SK-N-SH (cell line): ENCODE measurements at regions not wholly inside any gene's neighbourhood (a gene's known extent, or its start where the extent isn't known, plus 50 kb on each side); places are given as distances from the start of the nearest gene placed in this dataset.

ENCODE experiments used
- CTCF ChIA-PET: fragments of 300-600, 350-600 bp; formaldehyde crosslinking; extraction: SDS; loops from one replicate; lab custom pipeline; 2021; lab: Yijun Ruan, JAX
- POLR2A ChIA-PET: fragments of 350-600 bp; sonication (Branson Sonifier 250); formaldehyde crosslinking; extraction: SDS; loops from one replicate; lab custom pipeline; 2020; ENCODE audit warnings: antibody characterized with exemption, inconsistent platforms; lab: Yijun Ruan, JAX
- DNase-seq: peaks from one replicate; pipeline ENCODE4 v3.0.0; 2012
- H2AFZ ChIP-seq: fragments of 200-600 bp; sonication (generic); 2 replicates; pipeline ENCODE4 v1.8.1; 2016; ENCODE audit warnings: antibody characterized with exemption, mild to moderate bottlenecking, low read depth
- H3F3A ChIP-seq: fragments of 200-600 bp; sonication (generic); replicated peaks from 2 replicates; pipeline ENCODE3; 2016; ENCODE audit warnings: antibody characterized with exemption, mild to moderate bottlenecking; ENCODE audit not compliant: insufficient read depth
- H3K27ac ChIP-seq, 2 experiments: fragments of 200-500 bp in 1 of 2; fragments of 200-600 bp in 1 of 2; sonication (Bioruptor generic) in 1 of 2; sonication (generic), shearing (Covaris generic) in 1 of 2; 2 replicates each; pipeline versions ENCODE4 v1.5.1 to v1.6.1; 2014 to 2016; ENCODE audit warnings: low read depth in 2 of 2, inconsistent platforms in 1 of 2, low read length in 1 of 2, mild to moderate bottlenecking in 1 of 2, mixed read lengths in 1 of 2
- H3K27me3 ChIP-seq: fragments of 200-600 bp; sonication (generic), shearing (Covaris generic); 2 replicates; pipeline ENCODE4 v1.6.1; 2016; ENCODE audit warnings: mixed run types; ENCODE audit not compliant: insufficient read depth
- H3K36me3 ChIP-seq, 2 experiments: fragments of 200-500 bp in 1 of 2; fragments of 200-600 bp in 1 of 2; sonication (Bioruptor generic) in 1 of 2; sonication (generic) in 1 of 2; replicated peaks in 1 of 2; 2 replicates each; pipeline versions ENCODE3 to v1.5.1; 2014 to 2016; ENCODE audit warnings: low read length in 1 of 2, mild to moderate bottlenecking in 1 of 2; ENCODE audit not compliant: insufficient read depth in 2 of 2, control insufficient read depth in 1 of 2
- H3K4me1 ChIP-seq, 2 experiments: fragments of 200-500 bp in 1 of 2; fragments of 200-600 bp in 1 of 2; sonication (Bioruptor generic) in 1 of 2; sonication (generic), shearing (Covaris generic) in 1 of 2; 2 replicates each; pipeline versions ENCODE4 v1.5.1 to v1.6.1; 2014 to 2016; ENCODE audit warnings: low read depth in 1 of 2, low read length in 1 of 2, mixed run types in 1 of 2; ENCODE audit not compliant: insufficient read depth in 2 of 2, control insufficient read depth in 1 of 2
- H3K4me2 ChIP-seq: fragments of 200-600 bp; sonication (generic), shearing (Covaris generic); 2 replicates; pipeline ENCODE4 v1.6.1; 2017; ENCODE audit warnings: mixed run types
- H3K4me3 ChIP-seq, 2 experiments: fragments of 200-500 bp in 1 of 2; fragments of 200-600 bp in 1 of 2; sonication (Bioruptor generic) in 1 of 2; sonication (generic), shearing (Covaris generic) in 1 of 2; 2 replicates each; pipeline versions ENCODE4 v1.5.1 to v1.8.1; 2014 to 2016; ENCODE audit warnings: low read depth in 2 of 2, inconsistent platforms in 1 of 2, low read length in 1 of 2, mild to moderate bottlenecking in 1 of 2, mixed read lengths in 1 of 2, moderate library complexity in 1 of 2
- H3K79me2 ChIP-seq: fragments of 200-600 bp; sonication (generic); 2 replicates; pipeline ENCODE4 v1.8.1; 2017; ENCODE audit warnings: mild to moderate bottlenecking; ENCODE audit not compliant: insufficient read depth
- H3K9ac ChIP-seq: fragments of 200-600 bp; sonication (generic); 2 replicates; pipeline ENCODE4 v1.6.1; 2017; ENCODE audit warnings: mixed run types
- H3K9me2 ChIP-seq: fragments of 200-600 bp; sonication (generic); 2 replicates; pipeline ENCODE4 v1.6.1; 2017; ENCODE audit warnings: mixed run types
- H3K9me3 ChIP-seq: fragments of 200-600 bp; sonication (generic); 2 replicates; pipeline ENCODE4 v1.6.1; 2017; ENCODE audit warnings: mixed run types, mild to moderate bottlenecking, moderate library complexity
- H4K20me1 ChIP-seq: fragments of 200-600 bp; sonication (generic); 2 replicates; pipeline ENCODE4 v1.6.1; 2017; ENCODE audit warnings: mild to moderate bottlenecking, mixed run types; ENCODE audit not compliant: insufficient read depth
- GABPA ChIP-seq: IDR thresholded peaks from 2 replicates; pipeline ENCODE4 v1.4.0; 2012; ENCODE audit warnings: low read depth, mild to moderate bottlenecking
- GATA2 ChIP-seq: sonication (generic); formaldehyde crosslinking; IDR thresholded peaks from 2 replicates; pipeline ENCODE4 v1.5.0; 2020; ENCODE audit warnings: mild to moderate bottlenecking, missing genetic modification reagents
- IRF3 ChIP-seq: fragments of 150-350 bp; IDR thresholded peaks from 2 replicates; pipeline ENCODE4 v1.6.1; 2016; ENCODE audit warnings: mild to moderate bottlenecking, low read depth, low read length
- JUND ChIP-seq: IDR thresholded peaks from 2 replicates; pipeline ENCODE4 v1.4.0; 2012
- NFIC ChIP-seq: IDR thresholded peaks from 2 replicates; pipeline ENCODE4 v1.4.0; 2012; ENCODE audit warnings: borderline replicate concordance
- RFX5 ChIP-seq: IDR thresholded peaks from 2 replicates; pipeline ENCODE4 v1.6.1; 2012; ENCODE audit warnings: mild to moderate bottlenecking, improper control_type of control experiment, low read length
- SIN3A ChIP-seq: IDR thresholded peaks from 2 replicates; pipeline ENCODE4 v1.6.1; 2012; ENCODE audit warnings: low read depth, mild to moderate bottlenecking, low read length, moderate library complexity, borderline replicate concordance
- USF1 ChIP-seq: IDR thresholded peaks from 2 replicates; pipeline ENCODE4 v1.4.0; 2012; ENCODE audit warnings: low read depth, borderline replicate concordance
- USF2 ChIP-seq: fragments of 150-350 bp; IDR thresholded peaks from 2 replicates; pipeline ENCODE4 v1.6.1; 2017; ENCODE audit warnings: antibody characterized with exemption, low read length, low read depth, borderline replicate concordance
- WGBS: methylation state at CpG from one replicate; pipeline ENCODE4 v1.1.6; 2017; ENCODE audit warnings: low lambda C conversion rate; 5-methylcytosine and 5-hydroxymethylcytosine counted together

GRCh38 chr9:13988944-13989343, 325.0 kb downstream of the NFIB start:
- Histone ChIP-seq H4K20me1 (no peaks in the 10 kb centered on the region), H3K4me2 (no peak overlapping the region), H2AFZ (no peak overlapping the region), H3K4me1 (no peaks in the 10 kb centered on the region), H3F3A (no peaks in the 10 kb centered on the region), H3K9ac (no peak overlapping the region), H3K4me3 (no peak overlapping the region), H3K79me2 (no peaks in the 10 kb centered on the region), H3K36me3 (no peaks in the 10 kb centered on the region), H3K9me2 (no peaks in the 10 kb centered on the region), H3K27ac (no peak overlapping the region), H3K27me3 (no peaks in the 10 kb centered on the region), H3K9me3 (no peaks in the 10 kb centered on the region)
- ChIA-PET CTCF (no interaction called here), POLR2A (no interaction called here)
- 44% methylated on average over 1 of the region's 1 CpG for WGBS
- no peak for DNase-seq
- no peak for TF ChIP-seq GABPA
- TF ChIP-seq GATA2, result no peak
- TF ChIP-seq SIN3A, result no peak
- TF ChIP-seq JUND, result no peak
- no peak for TF ChIP-seq IRF3
- TF ChIP-seq RFX5, result no peak
- TF ChIP-seq USF1, result no peak
- no peak for TF ChIP-seq NFIC

DNA sequence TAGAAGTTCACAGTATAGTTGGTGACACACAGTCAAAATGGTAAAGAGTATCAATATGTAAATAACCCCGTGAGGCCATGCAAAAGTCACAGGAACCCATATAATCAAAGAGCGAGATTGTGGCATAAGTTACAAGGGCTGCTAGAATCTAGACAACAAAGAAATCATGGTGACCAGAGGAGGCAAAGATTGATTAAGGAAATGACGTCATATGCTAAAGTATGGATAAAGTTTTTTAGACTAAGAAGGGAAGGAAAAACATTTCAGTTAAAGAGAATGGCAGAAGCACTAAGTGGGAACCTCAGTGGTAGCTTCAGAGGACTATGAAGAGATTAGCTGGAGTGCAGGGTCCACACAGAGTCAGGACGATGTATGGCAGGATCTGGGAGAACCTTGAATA, 330.3 kb downstream of the NFIB start:
- POLR2A ChIA-PET, result no interaction called here
- Histone ChIP-seq H3K4me2 (no peak overlapping the region), H3K27ac (no peak overlapping the region)

More for the DNA sequence above, 330.3 kb downstream of the NFIB start:
- Histone ChIP-seq H2AFZ (0 out of 2 replicates have a peak overlapping the region, but pooled peaks have one; percentile 57), H3K79me2 (no peaks in the 10 kb centered on the region), H4K20me1 (no peaks in the 10 kb centered on the region), H3F3A (no peaks in the 10 kb centered on the region), H3K4me3 (no peak overlapping the region), H3K36me3 (no peaks in the 10 kb centered on the region), H3K9me3 (no peaks in the 10 kb centered on the region), H3K27me3 (no peaks in the 10 kb centered on the region), H3K9ac (no peak overlapping the region), H3K9me2 (no peaks in the 10 kb centered on the region), H3K4me1 (no peaks in the 10 kb centered on the region)
- CTCF ChIA-PET, result no interaction called here
- WGBS, result 81% methylated on average over 4 of the region's 4 CpGs
- no peak for DNase-seq
- TF ChIP-seq SIN3A (no peak), USF2 (no peak)
